OCI-LY3 (cell line): ENCODE measurements at regions not wholly inside any gene's neighbourhood (a gene's known extent, or its start where the extent isn't known, plus 50 kb on each side); places are given as distances from the start of the nearest gene placed in this dataset.

ENCODE experiments used
- H2AFZ ChIP-seq: fragments of 200-600, 300-600 bp; shearing (Covaris generic); 2 replicates; pipeline ENCODE4 v1.6.0; 2014; ENCODE audit warnings: antibody characterized with exemption, low read depth, low read length
- H3K27ac ChIP-seq: fragments of 200-600, 300-600 bp; sonication (generic); 2 replicates; pipeline ENCODE4 v1.5.1; 2014; ENCODE audit warnings: mild to moderate bottlenecking, low read length, moderate library complexity, mixed read lengths
- H3K27me3 ChIP-seq: fragments of 200-600, 300-600 bp; sonication (generic); 2 replicates; pipeline ENCODE4 v1.6.1; 2014; ENCODE audit warnings: low read depth, low read length, mixed read lengths
- H3K36me3 ChIP-seq: fragments of 200-600, 300-600 bp; sonication (generic); replicated peaks from 2 replicates; pipeline ENCODE3; 2014; ENCODE audit warnings: low read depth, low read length, mixed read lengths
- H3K4me1 ChIP-seq: fragments of 300-600, 200-600 bp; sonication (generic); 2 replicates; pipeline ENCODE4 v1.6.1; 2014; ENCODE audit warnings: low read length, mixed read lengths
- H3K4me2 ChIP-seq: fragments of 200-600, 300-600 bp; sonication (generic); 2 replicates; pipeline ENCODE4 v1.6.1; 2014; ENCODE audit warnings: low read length, mixed read lengths
- H3K4me3 ChIP-seq: fragments of 300-600, 200-600 bp; sonication (generic); 2 replicates; pipeline ENCODE4 v1.5.1; 2014; ENCODE audit warnings: antibody characterized with exemption, mild to moderate bottlenecking, low read length, moderate library complexity
- H3K79me2 ChIP-seq: fragments of 300-600, 200-600 bp; shearing (Covaris generic); 2 replicates; pipeline ENCODE4 v1.6.1; 2014; ENCODE audit warnings: mild to moderate bottlenecking, low read length, mixed read lengths
- H3K9ac ChIP-seq: fragments of 300-600, 200-600 bp; shearing (Covaris generic); 2 replicates; pipeline ENCODE4 v1.6.0; 2014; ENCODE audit warnings: mild to moderate bottlenecking, low read length, moderate library complexity
- H3K9me3 ChIP-seq: fragments of 200-600, 300-600 bp; shearing (Covaris generic); 2 replicates; pipeline ENCODE4 v1.6.1; 2014; ENCODE audit warnings: low read length, mixed read lengths; ENCODE audit not compliant: insufficient read depth
- H4K20me1 ChIP-seq: fragments of 200-600, 300-600 bp; sonication (generic); 2 replicates; pipeline ENCODE4 v1.6.1; 2016; ENCODE audit warnings: low read length, mixed read lengths; ENCODE audit not compliant: insufficient read depth
- EZH2phosphoT487 ChIP-seq: fragments of 200-600 bp; shearing (Covaris generic); IDR thresholded peaks from 2 replicates; pipeline ENCODE4 v1.6.1; 2018; ENCODE audit warnings: antibody characterized with exemption, mixed run types, low read depth
- TF ChIP-seq, protein P1 (sequence below): fragments of 200-600, 300-600 bp; sonication (generic); IDR thresholded peaks from 2 replicates; pipeline ENCODE4 v1.5.1; 2014; ENCODE audit warnings: antibody characterized with exemption, low read length, low read depth

DNA sequence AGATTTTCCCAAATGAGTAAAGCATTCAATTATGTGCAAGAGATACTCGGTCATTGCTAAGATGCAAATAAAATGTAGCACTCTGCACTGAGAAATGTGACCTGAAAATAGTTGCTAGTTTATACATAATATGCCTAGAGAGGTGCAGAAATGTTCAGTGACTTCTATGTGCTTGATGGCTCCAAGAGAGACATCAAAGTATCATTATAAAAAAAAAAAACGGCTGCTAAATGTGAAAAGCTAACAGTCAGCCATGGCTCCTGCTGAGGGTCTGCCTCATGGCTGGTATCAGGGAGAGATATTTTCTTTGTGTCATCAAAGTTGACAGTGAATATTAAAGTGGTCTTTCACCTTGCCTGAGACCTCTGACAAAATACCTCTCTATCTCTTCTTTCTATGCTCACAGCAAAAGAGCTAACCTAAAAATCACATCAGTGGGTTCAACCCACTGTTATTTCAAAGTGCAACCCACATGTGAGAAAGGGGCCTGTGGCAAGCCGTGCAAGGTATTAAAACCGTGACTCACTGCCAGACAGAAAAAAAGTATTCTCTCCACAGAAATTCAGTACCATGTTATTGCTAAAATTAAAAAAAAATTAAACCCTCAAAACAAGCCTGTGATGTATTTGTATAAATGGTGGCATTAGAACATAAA is 259.0 kb downstream of the HIVEP2 start:
- no peaks in the 10 kb centered on the region for H3K79me2 ChIP-seq
- no peaks in the 10 kb centered on the region for H3K36me3 ChIP-seq
- H3K27ac ChIP-seq = no peak overlapping the region
- no peak overlapping the region for H3K4me2 ChIP-seq
- H4K20me1 ChIP-seq = no peaks in the 10 kb centered on the region
- no peak overlapping the region for H3K4me3 ChIP-seq
- no peaks in the 10 kb centered on the region for H3K27me3 ChIP-seq
- no peaks in the 10 kb centered on the region for H3K4me1 ChIP-seq
- H3K9ac ChIP-seq = no peak overlapping the region
- H3K9me3 ChIP-seq = no peaks in the 10 kb centered on the region
- H2AFZ ChIP-seq = no peak overlapping the region
- TF ChIP-seq EZH2phosphoT487 = no peak
- TF ChIP-seq, protein P1, sequence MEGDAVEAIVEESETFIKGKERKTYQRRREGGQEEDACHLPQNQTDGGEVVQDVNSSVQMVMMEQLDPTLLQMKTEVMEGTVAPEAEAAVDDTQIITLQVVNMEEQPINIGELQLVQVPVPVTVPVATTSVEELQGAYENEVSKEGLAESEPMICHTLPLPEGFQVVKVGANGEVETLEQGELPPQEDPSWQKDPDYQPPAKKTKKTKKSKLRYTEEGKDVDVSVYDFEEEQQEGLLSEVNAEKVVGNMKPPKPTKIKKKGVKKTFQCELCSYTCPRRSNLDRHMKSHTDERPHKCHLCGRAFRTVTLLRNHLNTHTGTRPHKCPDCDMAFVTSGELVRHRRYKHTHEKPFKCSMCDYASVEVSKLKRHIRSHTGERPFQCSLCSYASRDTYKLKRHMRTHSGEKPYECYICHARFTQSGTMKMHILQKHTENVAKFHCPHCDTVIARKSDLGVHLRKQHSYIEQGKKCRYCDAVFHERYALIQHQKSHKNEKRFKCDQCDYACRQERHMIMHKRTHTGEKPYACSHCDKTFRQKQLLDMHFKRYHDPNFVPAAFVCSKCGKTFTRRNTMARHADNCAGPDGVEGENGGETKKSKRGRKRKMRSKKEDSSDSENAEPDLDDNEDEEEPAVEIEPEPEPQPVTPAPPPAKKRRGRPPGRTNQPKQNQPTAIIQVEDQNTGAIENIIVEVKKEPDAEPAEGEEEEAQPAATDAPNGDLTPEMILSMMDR = no peak

DNA sequence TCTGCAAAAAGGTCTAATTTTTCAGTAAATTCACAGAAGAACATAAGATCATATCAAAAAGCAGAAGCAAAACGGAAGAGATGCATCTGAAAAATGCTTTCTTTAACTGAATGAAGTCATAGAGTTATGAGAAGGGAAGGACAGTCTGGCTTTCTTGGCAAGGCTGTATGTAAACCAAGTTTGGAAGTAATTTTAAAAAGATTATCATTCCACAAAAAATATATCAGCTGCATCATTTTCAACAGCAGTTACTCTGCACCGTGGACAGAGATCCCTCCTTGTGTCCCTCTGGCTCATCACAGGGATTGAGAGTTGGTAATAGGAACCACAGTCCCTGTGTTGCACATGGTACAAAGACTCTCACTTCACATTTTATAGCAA is 258.5 kb downstream of the HIVEP2 start:
- no peaks in the 10 kb centered on the region for H3K9me3 ChIP-seq
- no peak overlapping the region for H3K27ac ChIP-seq
- no peak overlapping the region for H2AFZ ChIP-seq
- no peak overlapping the region for H3K4me3 ChIP-seq
- no peaks in the 10 kb centered on the region for H3K79me2 ChIP-seq
- H3K27me3 ChIP-seq = no peaks in the 10 kb centered on the region
- no peak overlapping the region for H3K9ac ChIP-seq
- H3K4me1 ChIP-seq = no peaks in the 10 kb centered on the region
- H4K20me1 ChIP-seq = no peaks in the 10 kb centered on the region
- H3K4me2 ChIP-seq = no peak overlapping the region
- H3K36me3 ChIP-seq = no peaks in the 10 kb centered on the region
- TF ChIP-seq EZH2phosphoT487 = no peak
- TF ChIP-seq, protein P1 = no peak

DNA sequence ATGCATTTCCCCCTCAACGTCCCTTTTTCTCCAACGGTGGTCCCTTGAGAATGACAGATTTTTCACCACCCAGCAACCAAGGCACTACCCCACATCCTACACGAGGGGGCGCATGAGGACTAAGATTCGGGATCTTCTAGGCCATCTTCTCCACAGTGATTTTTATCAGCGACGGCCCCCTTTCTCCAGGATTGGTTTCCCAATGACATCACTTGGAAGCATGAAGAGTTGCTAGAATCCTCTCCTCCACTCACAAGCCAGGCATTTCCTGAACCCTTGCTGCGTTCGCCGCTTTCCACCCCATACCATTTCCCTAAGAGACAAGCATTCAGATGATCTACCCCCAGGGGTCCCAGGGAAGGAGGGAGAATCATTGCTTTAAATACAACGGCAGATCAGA is 252.0 kb downstream of the HIVEP2 start:
- Histone ChIP-seq H3K4me2 (no peak overlapping the region), H3K36me3 (no peaks in the 10 kb centered on the region), H3K4me3 (no peak overlapping the region), H3K79me2 (no peaks in the 10 kb centered on the region), H3K9ac (no peak overlapping the region), H3K27ac (no peak overlapping the region), H3K27me3 (no peaks in the 10 kb centered on the region), H3K9me3 (no peaks in the 10 kb centered on the region), H2AFZ (no peak overlapping the region), H4K20me1 (no peaks in the 10 kb centered on the region), H3K4me1 (peaks cover 11% of the 10 kb centered on the region)
- TF ChIP-seq EZH2phosphoT487 = no peak
- TF ChIP-seq, protein P1 = peak; percentile 81

DNA sequence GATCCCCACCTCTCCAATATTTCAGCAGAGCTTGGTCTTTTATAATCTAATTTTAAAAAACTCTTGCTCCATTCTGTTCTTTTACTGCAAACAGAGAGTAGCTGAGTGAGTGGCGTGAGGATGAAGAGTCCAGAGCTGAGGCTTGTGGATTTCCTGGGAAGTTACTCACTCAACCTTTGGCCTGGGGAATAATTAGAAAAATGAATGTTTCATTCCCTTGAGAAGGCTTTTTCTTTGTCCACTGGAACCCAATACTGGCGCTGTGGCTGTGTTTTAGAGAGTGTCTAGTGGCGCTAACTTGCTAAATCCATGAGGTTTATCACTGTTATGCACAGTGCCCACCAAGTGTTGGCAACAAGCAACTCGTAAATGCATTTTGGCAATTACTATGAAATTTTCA is 251.5 kb downstream of the HIVEP2 start:
- TF ChIP-seq, protein P1 = no peak
- TF ChIP-seq EZH2phosphoT487 = no peak
- H4K20me1 ChIP-seq = no peaks in the 10 kb centered on the region
- no peak overlapping the region for H2AFZ ChIP-seq
- no peaks in the 10 kb centered on the region for H3K27me3 ChIP-seq
- no peaks in the 10 kb centered on the region for H3K36me3 ChIP-seq
- no peak overlapping the region for H3K4me3 ChIP-seq
- H3K4me1 ChIP-seq = peaks cover 11% of the 10 kb centered on the region
- no peaks in the 10 kb centered on the region for H3K9me3 ChIP-seq
- no peak overlapping the region for H3K27ac ChIP-seq
- no peak overlapping the region for H3K4me2 ChIP-seq
- H3K9ac ChIP-seq = no peak overlapping the region
- H3K79me2 ChIP-seq = no peaks in the 10 kb centered on the region
